GM21576 (cell line): ENCODE measurements at regions not wholly inside any gene's neighbourhood (a gene's known extent, or its start where the extent isn't known, plus 50 kb on each side); places are given as distances from the start of the nearest gene placed in this dataset.

ENCODE experiments used
- ATAC-seq: cut with Tn5 transposase; IDR thresholded peaks from one replicate; pipeline ENCODE4 v1.9.1; 2021; ENCODE audit warnings: mild to moderate bottlenecking, moderate library complexity; ENCODE audit not compliant: unreplicated experiment

- no peak for ATAC-seq
These were observed 239.1 kb downstream of the ZNF674 start for GRCh38 chrX:46306103-46306502.

GRCh38 chrX:46305431-46305830 lies 239.8 kb downstream of the ZNF674 start:
- no peak for ATAC-seq

GRCh38 chrX:46301903-46302302 lies 243.3 kb downstream of the ZNF674 start:
- ATAC-seq = no peak

GRCh38 chrX:46298821-46299220 lies 246.4 kb downstream of the ZNF674 start:
- ATAC-seq = no peak

GRCh38 chrX:46295963-46296362 lies 249.3 kb downstream of the ZNF674 start:
- ATAC-seq = no peak

- ATAC-seq = no peak
These were observed 251.0 kb downstream of the ZNF674 start for GRCh38 chrX:46294234-46294633.

GRCh38 chrX:46279925-46280313 lies 265.3 kb downstream of the ZNF674 start:
- ATAC-seq = no peak

- ATAC-seq = no peak
These were observed 265.9 kb downstream of the ZNF674 start for GRCh38 chrX:46279214-46279924.

GRCh38 chrX:46278572-46278971 lies 266.6 kb downstream of the ZNF674 start:
- no peak for ATAC-seq

GRCh38 chrX:46268412-46268811 lies 276.8 kb downstream of the ZNF674 start:
- ATAC-seq = no peak

GRCh38 chrX:46263494-46263893 lies 281.7 kb downstream of the ZNF674 start:
- no peak for ATAC-seq

GRCh38 chrX:46262304-46262703 lies 282.9 kb downstream of the ZNF674 start:
- ATAC-seq = no peak

GRCh38 chrX:46260499-46260898 lies 284.7 kb downstream of the ZNF674 start:
- no peak for ATAC-seq

- no peak for ATAC-seq
These were observed 286.9 kb downstream of the ZNF674 start for GRCh38 chrX:46258356-46258755.

GRCh38 chrX:46257451-46257879 lies 287.8 kb downstream of the ZNF674 start:
- no peak for ATAC-seq

GRCh38 chrX:46256875-46257274 lies 288.3 kb downstream of the ZNF674 start:
- no peak for ATAC-seq

GRCh38 chrX:46255046-46255445 lies 290.2 kb downstream of the ZNF674 start:
- no peak for ATAC-seq

GRCh38 chrX:46254641-46255040 lies 290.6 kb downstream of the ZNF674 start:
- ATAC-seq = no peak

GRCh38 chrX:46251755-46252154 lies 293.5 kb downstream of the ZNF674 start:
- no peak for ATAC-seq

GRCh38 chrX:46250151-46250550 lies 295.1 kb downstream of the ZNF674 start:
- no peak for ATAC-seq

- no peak for ATAC-seq
These were observed 297.8 kb downstream of the ZNF674 start for GRCh38 chrX:46247456-46247855.

- no peak for ATAC-seq
These were observed 300.8 kb downstream of the ZNF674 start for GRCh38 chrX:46244451-46244850.

- ATAC-seq = no peak
These were observed 308.8 kb downstream of the ZNF674 start for GRCh38 chrX:46236411-46236810.
